Osteoblast (primary cell): ENCODE measurements at regions not wholly inside any gene's neighbourhood (a gene's known extent, or its start where the extent isn't known, plus 50 kb on each side); places are given as distances from the start of the nearest gene placed in this dataset.

Experiments used
- DNase-seq: peaks from one replicate; pipeline ENCODE4 v3.0.0; 2011; ENCODE audit warnings: low spot score, mixed read lengths; ENCODE audit not compliant: insufficient read length; ENCODE audit errors: missing footprints
- H2AFZ ChIP-seq: 2 replicates; pipeline ENCODE4 v1.6.0; 2011; ENCODE audit warnings: mild to moderate bottlenecking, low read length
- H3K27ac ChIP-seq: 2 replicates; pipeline ENCODE4 v1.5.1; 2011; ENCODE audit warnings: mild to moderate bottlenecking, low read depth, low read length, moderate library complexity
- H3K27me3 ChIP-seq: 2 replicates; pipeline ENCODE4 v1.6.0; 2012; ENCODE audit warnings: mild to moderate bottlenecking, control low read depth, inconsistent platforms, low read length, moderate library complexity; ENCODE audit not compliant: insufficient read depth
- H3K36me3 ChIP-seq: 2 replicates; pipeline ENCODE4 v1.5.1; 2011; ENCODE audit warnings: mild to moderate bottlenecking, low read length, control low read depth, moderate library complexity; ENCODE audit not compliant: insufficient read depth
- H3K4me1 ChIP-seq: 2 replicates; pipeline ENCODE4 v1.5.1; 2011; ENCODE audit warnings: mild to moderate bottlenecking, low read length, control low read depth, moderate library complexity; ENCODE audit not compliant: insufficient read depth
- H3K4me2 ChIP-seq: 2 replicates; pipeline ENCODE4 v1.6.0; 2011; ENCODE audit warnings: mild to moderate bottlenecking, low read length; ENCODE audit not compliant: insufficient read depth
- H3K4me3 ChIP-seq: fragments of 200-600 bp; sonication (generic); 3 replicates; pipeline ENCODE4 v1.5.1; 2012; ENCODE audit warnings: mild to moderate bottlenecking, low read length, inconsistent platforms; ENCODE audit not compliant: insufficient read depth
- H3K79me2 ChIP-seq: 2 replicates; pipeline ENCODE4 v1.6.0; 2012; ENCODE audit warnings: mild to moderate bottlenecking, low read length, control low read depth, inconsistent platforms; ENCODE audit not compliant: insufficient read depth
- H3K9me3 ChIP-seq: 2 replicates; pipeline ENCODE4 v1.5.1; 2011; ENCODE audit warnings: low read depth, low read length, control low read depth
- H4K20me1 ChIP-seq: 2 replicates; pipeline ENCODE4 v1.6.0; 2012; ENCODE audit warnings: mild to moderate bottlenecking, low read length, control low read depth; ENCODE audit not compliant: insufficient read depth
- TF ChIP-seq, protein P1 (sequence below): IDR thresholded peaks from 2 replicates; pipeline ENCODE4 v1.5.1; 2011; ENCODE audit warnings: mild to moderate bottlenecking, low read depth, low read length, moderate library complexity; ENCODE audit errors: extremely low read depth

DNA sequence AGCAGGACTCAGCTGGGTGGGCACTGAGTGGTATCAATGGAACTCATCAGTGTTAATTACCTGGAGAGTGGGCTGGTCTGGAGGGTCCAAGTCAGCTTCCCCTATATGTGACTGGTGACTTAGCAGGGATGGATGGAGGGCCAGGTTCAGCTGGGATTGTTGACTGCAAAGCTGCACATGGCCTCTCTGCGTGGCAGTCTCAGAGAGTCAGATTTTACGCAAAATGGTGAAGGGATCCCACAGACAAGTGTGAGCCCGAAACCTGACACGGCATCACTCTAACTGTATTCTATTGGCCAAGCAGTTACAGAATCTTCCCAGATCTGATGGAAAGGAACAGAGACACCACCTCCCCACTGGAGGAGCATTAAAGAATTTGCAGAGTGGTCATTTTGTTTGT lies 716.0 kb upstream of the TBX3 start:
- Histone ChIP-seq H3K79me2 (no peaks in the 10 kb centered on the region), H3K36me3 (no peaks in the 10 kb centered on the region), H3K4me1 (peaks cover 9% of the 10 kb centered on the region), H4K20me1 (no peaks in the 10 kb centered on the region), H3K27ac (no peak overlapping the region), H3K4me3 (no peak overlapping the region), H3K9me3 (peaks cover 4% of the 10 kb centered on the region), H2AFZ (no peak overlapping the region), H3K4me2 (no peak overlapping the region), H3K27me3 (no peaks in the 10 kb centered on the region)
- TF ChIP-seq, protein P1, sequence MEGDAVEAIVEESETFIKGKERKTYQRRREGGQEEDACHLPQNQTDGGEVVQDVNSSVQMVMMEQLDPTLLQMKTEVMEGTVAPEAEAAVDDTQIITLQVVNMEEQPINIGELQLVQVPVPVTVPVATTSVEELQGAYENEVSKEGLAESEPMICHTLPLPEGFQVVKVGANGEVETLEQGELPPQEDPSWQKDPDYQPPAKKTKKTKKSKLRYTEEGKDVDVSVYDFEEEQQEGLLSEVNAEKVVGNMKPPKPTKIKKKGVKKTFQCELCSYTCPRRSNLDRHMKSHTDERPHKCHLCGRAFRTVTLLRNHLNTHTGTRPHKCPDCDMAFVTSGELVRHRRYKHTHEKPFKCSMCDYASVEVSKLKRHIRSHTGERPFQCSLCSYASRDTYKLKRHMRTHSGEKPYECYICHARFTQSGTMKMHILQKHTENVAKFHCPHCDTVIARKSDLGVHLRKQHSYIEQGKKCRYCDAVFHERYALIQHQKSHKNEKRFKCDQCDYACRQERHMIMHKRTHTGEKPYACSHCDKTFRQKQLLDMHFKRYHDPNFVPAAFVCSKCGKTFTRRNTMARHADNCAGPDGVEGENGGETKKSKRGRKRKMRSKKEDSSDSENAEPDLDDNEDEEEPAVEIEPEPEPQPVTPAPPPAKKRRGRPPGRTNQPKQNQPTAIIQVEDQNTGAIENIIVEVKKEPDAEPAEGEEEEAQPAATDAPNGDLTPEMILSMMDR = no peak
- no peak for DNase-seq

DNA sequence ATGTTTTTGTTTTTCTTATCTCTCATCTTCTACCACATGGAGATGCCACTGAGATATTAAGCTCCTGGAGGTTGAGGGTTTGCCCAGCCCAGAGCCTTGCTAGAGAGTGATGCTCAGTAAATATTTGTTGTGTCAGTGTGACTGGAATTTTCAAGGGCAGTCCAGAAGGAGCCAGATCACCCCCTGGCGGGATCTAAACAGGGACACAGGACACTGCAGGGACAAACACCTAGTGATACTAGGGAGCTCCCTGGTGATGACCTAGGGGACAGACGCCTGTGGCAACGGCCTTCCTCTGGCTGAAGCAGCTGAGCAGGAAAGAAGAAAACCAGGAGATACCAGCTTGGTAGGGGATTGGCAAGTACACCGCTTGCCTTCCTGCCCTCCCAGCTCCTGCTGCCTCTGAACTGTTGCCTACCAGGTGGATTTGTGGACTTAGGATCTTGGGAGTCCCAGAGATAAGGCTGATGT lies 714.4 kb upstream of the TBX3 start:
- Histone ChIP-seq H3K36me3 (no peaks in the 10 kb centered on the region), H3K27ac (no peak overlapping the region)
- DNase-seq = no peak

DNA sequence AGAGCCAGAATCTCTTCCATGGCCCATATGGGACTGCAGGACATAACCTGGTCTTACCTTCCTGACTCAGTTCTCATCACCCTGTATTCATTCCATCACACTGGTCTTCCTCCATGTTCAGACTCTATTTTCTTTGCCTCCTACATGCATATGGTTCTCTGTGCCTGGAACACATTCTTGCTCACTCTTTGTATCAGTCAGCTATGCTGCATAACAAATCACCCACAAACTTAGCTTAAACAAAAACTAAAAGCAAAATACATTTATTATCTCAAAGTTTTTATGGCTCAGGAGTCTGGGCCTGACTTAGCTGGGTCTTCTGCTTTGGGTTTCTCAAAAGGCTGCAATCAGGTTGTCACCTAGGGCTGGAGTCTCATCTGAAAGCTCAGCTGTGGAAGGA lies 712.6 kb upstream of the TBX3 start:
- no peaks in the 10 kb centered on the region for H3K27me3 ChIP-seq
- H3K4me2 ChIP-seq = no peak overlapping the region
- no peaks in the 10 kb centered on the region for H3K36me3 ChIP-seq
- peaks cover 4% of the 10 kb centered on the region for H3K9me3 ChIP-seq
- no peaks in the 10 kb centered on the region for H3K79me2 ChIP-seq
- H3K27ac ChIP-seq = no peak overlapping the region
- no peak overlapping the region for H2AFZ ChIP-seq
- H4K20me1 ChIP-seq = no peaks in the 10 kb centered on the region
- H3K4me3 ChIP-seq = no peak overlapping the region
- no peak for DNase-seq
- peaks cover 12% of the 10 kb centered on the region for H3K4me1 ChIP-seq
- TF ChIP-seq, protein P1 = no peak

More for the DNA sequence above, 714.4 kb upstream of the TBX3 start:
- no peak overlapping the region for H3K4me2 ChIP-seq
- no peaks in the 10 kb centered on the region for H4K20me1 ChIP-seq
- no peak overlapping the region for H3K4me3 ChIP-seq
- H3K79me2 ChIP-seq = no peaks in the 10 kb centered on the region
- peaks cover 12% of the 10 kb centered on the region for H3K4me1 ChIP-seq
- TF ChIP-seq, protein P1 = no peak
- no peaks in the 10 kb centered on the region for H3K27me3 ChIP-seq
- H2AFZ ChIP-seq = no peak overlapping the region
- H3K9me3 ChIP-seq = peaks cover 4% of the 10 kb centered on the region

DNA sequence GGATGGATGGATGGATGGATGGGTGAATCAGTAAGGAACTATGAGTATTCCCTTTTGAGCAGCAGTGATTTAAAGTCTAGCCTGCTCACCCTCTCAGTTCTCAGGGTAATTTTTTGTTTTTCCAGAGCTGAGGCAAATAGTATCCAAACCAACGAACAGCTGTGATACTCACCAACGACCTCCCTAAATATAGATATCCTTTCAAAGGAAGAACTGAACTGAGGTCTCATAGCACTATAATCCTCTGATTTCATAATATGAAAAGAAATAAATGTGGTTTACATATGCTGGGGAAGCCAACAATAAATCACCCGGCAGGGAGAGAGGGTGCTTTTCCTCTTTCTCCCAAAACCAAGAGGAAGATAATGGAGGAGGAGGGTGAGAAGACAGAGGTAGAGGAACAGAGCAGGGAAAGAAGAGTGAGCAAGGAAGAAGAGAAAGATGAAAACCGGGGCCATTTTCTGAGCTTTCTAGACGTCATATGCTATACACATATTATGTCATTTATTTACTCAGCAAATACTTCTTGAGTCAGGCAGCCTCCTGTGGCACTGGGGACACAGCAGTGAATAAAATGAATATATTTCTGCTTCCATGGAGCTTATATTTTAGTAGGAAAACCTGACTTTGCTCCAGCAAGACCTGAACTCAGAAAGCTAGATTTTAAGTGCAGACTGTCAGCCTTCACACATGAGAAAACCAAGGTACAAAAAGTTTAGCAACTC lies 710.7 kb upstream of the TBX3 start:
- Histone ChIP-seq H3K27me3 (no peaks in the 10 kb centered on the region), H3K4me1 (peaks cover 12% of the 10 kb centered on the region), H3K9me3 (peaks cover 4% of the 10 kb centered on the region), H3K36me3 (no peaks in the 10 kb centered on the region), H4K20me1 (no peaks in the 10 kb centered on the region), H2AFZ (peak overlapping the region; percentile 64), H3K27ac (peak overlapping the region; percentile 42), H3K4me2 (peak overlapping the region; percentile 65), H3K79me2 (no peaks in the 10 kb centered on the region), H3K4me3 (peak overlapping the region; percentile 27)
- DNase-seq = no peak
- TF ChIP-seq, protein P1 = no peak
